Immature natural killer cell (primary cell): ENCODE measurements at regions not wholly inside any gene's neighbourhood (a gene's known extent, or its start where the extent isn't known, plus 50 kb on each side); places are given as distances from the start of the nearest gene placed in this dataset.

Source experiments
- DNase-seq, 3 donors: peaks; one replicate each; pipeline ENCODE4 v3.0.0; 2022; ENCODE audit warnings: mixed read lengths in 1 of 3
- H3K27ac Mint-ChIP-seq, 6 donors: one replicate each; pipeline ENCODE4 v1.8.0; 2020; ENCODE audit warnings: mixed read lengths in 6 of 6, mild to moderate bottlenecking in 5 of 6, inconsistent platforms in 4 of 6, moderate library complexity in 3 of 6
- H3K27me3 Mint-ChIP-seq, 3 donors: one replicate each; pipeline ENCODE4 v1.8.0; 2020 to 2021; ENCODE audit warnings: low read depth in 3 of 3, mild to moderate bottlenecking in 3 of 3, mixed read lengths in 3 of 3, moderate library complexity in 3 of 3, inconsistent platforms in 1 of 3
- H3K36me3 Mint-ChIP-seq, 3 donors: one replicate each; pipeline ENCODE4 v1.8.0; 2020; ENCODE audit warnings: mixed read lengths in 3 of 3, inconsistent platforms in 2 of 3, mild to moderate bottlenecking in 2 of 3
- H3K4me1 Mint-ChIP-seq, 2 donors: one replicate each; pipeline ENCODE4 v1.8.0; 2020; ENCODE audit warnings: inconsistent platforms in 2 of 2, mild to moderate bottlenecking in 2 of 2, mixed read lengths in 2 of 2, moderate library complexity in 1 of 2
- H3K4me3 Mint-ChIP-seq, 5 donors: one replicate each; pipeline ENCODE4 v1.8.0; 2020; ENCODE audit warnings: mild to moderate bottlenecking in 5 of 5, mixed read lengths in 5 of 5, inconsistent platforms in 3 of 5, moderate library complexity in 3 of 5
- H3K9me3 Mint-ChIP-seq, 6 donors: one replicate each; pipeline ENCODE4 v1.8.0; 2020; ENCODE audit warnings: mild to moderate bottlenecking in 6 of 6, mixed read lengths in 6 of 6, inconsistent platforms in 4 of 6, moderate library complexity in 3 of 6

DNA sequence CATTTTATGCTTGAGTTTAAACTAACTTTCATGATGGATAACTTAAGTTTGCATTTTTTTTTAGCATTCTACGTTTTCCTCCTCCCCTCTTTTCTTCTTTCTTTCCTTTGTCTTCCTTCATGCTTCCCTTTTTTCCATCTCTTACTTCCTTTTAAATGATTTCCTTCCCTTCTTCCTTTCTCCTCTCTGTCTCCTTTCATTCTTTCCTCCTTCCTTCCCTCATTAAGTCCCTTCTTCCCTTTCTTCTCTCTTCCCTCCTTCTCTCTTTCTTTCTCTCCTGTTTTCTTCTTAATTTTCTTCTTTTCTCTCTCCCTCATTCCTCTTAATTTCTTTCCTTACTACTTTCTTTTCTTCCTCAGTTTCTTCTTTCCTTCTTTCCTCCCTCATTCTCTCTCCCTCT, 376.0 kb downstream of the LRIG3 start:
- peaks cover 0 to 8% (median 5%) of the 10 kb centered on the region in 6 donors for H3K9me3 Mint-ChIP-seq
- DNase-seq: no peak
- no peak overlapping the region for H3K27ac Mint-ChIP-seq
- no peaks in the 10 kb centered on the region for H3K36me3 Mint-ChIP-seq
- no peaks in the 10 kb centered on the region for H3K4me1 Mint-ChIP-seq
- H3K27me3 Mint-ChIP-seq: peaks cover 0 to 7% (median 2%) of the 10 kb centered on the region in 3 donors
- no peak overlapping the region for H3K4me3 Mint-ChIP-seq

DNA sequence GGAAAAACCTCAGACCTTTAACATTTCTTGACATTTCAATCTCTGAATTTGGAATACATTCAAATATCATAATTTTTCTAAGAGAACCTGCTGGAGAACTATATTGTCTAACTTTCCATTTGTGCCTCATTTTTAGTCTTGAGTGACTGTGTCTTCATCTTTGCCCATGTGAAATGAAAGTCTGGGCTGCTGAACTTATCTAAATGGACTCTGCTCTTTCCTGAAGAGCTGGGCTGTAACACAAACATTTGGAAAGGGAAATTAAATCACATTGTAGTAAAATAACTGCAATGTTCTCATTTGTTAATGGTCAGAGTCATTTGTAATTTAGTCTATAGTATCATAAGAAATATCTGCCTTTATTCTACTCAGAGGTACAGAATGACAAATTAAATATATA, 373.1 kb downstream of the LRIG3 start:
- no peaks in the 10 kb centered on the region for H3K4me1 Mint-ChIP-seq
- no peak overlapping the region for H3K4me3 Mint-ChIP-seq
- H3K9me3 Mint-ChIP-seq: peaks cover 0 to 5% (median 4%) of the 10 kb centered on the region in 6 donors
- no peak for DNase-seq
- H3K36me3 Mint-ChIP-seq: no peaks in the 10 kb centered on the region
- peaks cover 0 to 3% (median 2%) of the 10 kb centered on the region in 3 donors for H3K27me3 Mint-ChIP-seq
- H3K27ac Mint-ChIP-seq: no peak overlapping the region

DNA sequence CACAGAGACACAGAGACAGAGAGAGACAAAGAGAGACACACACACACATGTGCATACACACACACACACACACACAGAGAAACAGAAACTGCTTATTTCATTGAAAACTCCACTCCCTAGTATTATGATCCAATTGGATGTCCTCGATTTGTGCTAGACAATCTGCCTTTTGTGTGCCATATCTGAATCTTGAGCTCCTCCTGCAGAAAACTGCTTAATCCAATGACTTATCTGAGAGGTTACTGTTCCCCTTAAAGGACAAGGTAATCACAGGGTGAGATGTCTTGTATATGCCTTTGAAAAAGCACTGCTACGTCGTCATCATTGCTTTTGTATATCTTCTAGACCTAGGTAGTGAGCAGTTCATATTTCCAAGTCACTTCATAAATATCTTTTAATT, 371.5 kb downstream of the LRIG3 start:
- Mint-ChIP-seq H3K36me3 (no peaks in the 10 kb centered on the region), H3K4me1 (no peaks in the 10 kb centered on the region), H3K27ac (no peak overlapping the region), H3K27me3 (peaks cover 0 to 3% (median 0%) of the 10 kb centered on the region in 3 donors), H3K9me3 (peaks cover 0 to 5% (median under 1%) of the 10 kb centered on the region in 6 donors), H3K4me3 (no peak overlapping the region)
- no peak for DNase-seq

DNA sequence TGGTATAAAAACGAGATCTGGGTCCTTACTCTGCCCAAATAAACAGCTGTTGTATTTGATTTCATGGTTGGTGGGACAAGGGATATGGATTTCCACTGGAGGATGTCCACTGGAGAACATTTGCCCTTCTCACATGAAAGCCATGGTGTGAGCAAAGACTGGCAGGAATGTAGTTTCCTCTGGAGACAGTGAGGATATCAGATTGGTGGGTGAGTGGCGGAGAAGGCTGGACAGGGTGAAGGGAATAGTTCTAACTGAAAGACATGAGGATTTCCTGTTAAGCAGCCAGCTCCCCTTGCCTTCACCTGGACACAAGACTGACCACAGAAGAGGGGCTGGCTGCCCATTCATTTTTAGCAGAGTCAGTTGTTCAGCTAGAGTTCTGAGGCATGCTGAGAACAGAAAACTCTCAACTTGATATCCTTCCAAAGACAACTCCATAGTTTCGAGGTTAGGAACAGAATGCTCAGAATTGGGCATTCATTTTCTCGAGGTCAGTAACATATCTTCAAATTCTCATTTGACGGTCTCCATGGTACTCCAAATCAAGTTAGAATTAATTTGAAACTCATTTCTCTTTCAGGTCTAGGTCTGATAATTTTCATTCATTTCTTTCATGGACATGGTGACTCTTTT, 365.7 kb downstream of the LRIG3 start:
- Mint-ChIP-seq H3K27me3 (peaks cover 0 to 1% (median 0%) of the 10 kb centered on the region in 3 donors), H3K4me3 (no peak overlapping the region), H3K27ac (no peak overlapping the region), H3K9me3 (peaks cover 0 to 6% (median 4%) of the 10 kb centered on the region in 6 donors), H3K36me3 (no peaks in the 10 kb centered on the region), H3K4me1 (no peaks in the 10 kb centered on the region)
- no peak for DNase-seq

DNA sequence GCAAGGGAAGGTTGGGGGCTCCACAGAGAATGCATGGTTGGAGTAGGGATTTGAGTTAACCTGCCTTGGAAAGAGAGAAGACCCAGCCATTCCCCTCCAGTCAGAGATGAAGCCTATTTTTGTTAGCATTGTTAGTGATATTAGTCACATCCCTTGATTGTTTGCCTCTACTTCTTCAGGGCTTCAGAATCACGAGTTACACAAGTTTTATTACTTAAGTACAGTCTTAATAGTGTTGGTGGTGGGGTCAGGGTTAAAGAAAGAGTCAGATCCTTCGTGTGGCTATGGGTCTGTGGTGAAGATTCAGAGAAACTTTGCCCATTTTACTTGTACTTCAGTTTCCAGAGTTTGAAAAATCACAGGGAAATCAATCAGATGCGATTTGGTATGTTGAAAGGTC, 363.1 kb downstream of the LRIG3 start:
- no peaks in the 10 kb centered on the region for H3K36me3 Mint-ChIP-seq
- peaks cover 0 to 10% (median 4%) of the 10 kb centered on the region in 6 donors for H3K9me3 Mint-ChIP-seq
- H3K27me3 Mint-ChIP-seq: peaks cover 0 to 1% (median 0%) of the 10 kb centered on the region in 3 donors
- no peak for DNase-seq
- no peak overlapping the region for H3K27ac Mint-ChIP-seq
- no peaks in the 10 kb centered on the region for H3K4me1 Mint-ChIP-seq
- H3K4me3 Mint-ChIP-seq: no peak overlapping the region

DNA sequence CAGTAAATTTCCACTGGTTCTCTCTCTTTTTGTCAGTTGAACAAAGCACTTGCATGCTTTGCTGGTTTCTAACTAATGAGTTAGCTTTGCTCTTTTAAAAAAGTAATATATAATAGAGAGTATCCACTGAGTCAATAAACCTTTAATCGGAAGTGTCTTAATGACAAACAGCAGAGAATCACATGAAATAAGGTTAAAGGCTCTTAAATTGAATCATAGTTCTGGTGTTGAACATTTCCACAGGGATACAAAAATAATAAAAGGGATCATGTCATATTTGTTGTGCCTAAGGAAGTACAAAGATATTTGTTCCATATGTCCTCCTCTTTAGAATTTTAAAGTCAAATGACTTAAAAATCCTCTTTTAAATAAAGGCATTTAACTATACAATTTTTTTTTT, 362.6 kb downstream of the LRIG3 start:
- Mint-ChIP-seq H3K36me3 (no peaks in the 10 kb centered on the region), H3K4me1 (no peaks in the 10 kb centered on the region), H3K4me3 (no peak overlapping the region), H3K9me3 (peaks cover 0 to 10% (median 4%) of the 10 kb centered on the region in 6 donors), H3K27me3 (peaks cover 0 to 1% (median 0%) of the 10 kb centered on the region in 3 donors), H3K27ac (no peak overlapping the region)
- DNase-seq: no peak

DNA sequence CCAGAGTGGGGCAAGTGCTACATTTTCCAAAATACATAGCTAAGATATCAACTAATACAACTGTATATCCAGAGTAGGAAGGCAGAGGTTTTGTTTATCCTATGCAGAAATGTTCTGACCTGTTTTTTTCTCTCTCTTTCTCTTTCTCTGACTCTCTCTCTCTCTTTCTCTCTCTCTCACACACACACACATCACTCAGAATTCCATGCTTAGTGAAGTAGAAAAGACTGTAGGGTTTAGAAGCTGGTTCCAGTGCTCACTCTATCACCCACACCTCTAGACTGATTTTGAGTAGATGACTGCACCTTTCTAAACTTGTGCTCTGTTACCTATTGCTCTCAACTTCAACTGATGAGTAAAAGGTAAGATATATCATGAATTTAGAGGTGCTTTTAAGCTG, 356.7 kb downstream of the LRIG3 start:
- Mint-ChIP-seq H3K27ac (no peak overlapping the region), H3K4me3 (no peak overlapping the region), H3K4me1 (no peaks in the 10 kb centered on the region), H3K36me3 (no peaks in the 10 kb centered on the region), H3K27me3 (peaks cover 0 to 4% (median 0%) of the 10 kb centered on the region in 3 donors), H3K9me3 (peaks cover 0 to 12% (median 5%) of the 10 kb centered on the region in 6 donors)
- DNase-seq: no peak

DNA sequence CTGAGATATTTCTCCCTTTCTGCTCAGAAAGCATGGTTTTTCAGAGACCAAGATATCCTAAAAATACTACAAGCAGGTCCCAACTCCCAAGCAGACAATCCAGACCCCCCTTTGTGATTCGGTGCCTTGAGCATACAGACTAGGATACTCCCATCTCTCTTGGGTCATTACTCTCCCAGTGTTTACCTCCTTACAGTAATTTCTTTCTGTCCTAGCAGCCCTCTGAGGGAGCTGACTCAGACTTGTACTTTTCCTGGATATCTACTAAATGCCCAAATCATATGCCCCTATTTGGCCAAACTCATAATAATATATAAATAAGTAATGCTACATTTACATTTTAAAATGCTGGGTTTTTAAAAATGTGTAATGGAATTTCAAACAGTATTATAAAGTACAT, 355.6 kb downstream of the LRIG3 start:
- no peak for DNase-seq
- H3K9me3 Mint-ChIP-seq: peaks cover 0 to 6% (median 2%) of the 10 kb centered on the region in 6 donors
- no peaks in the 10 kb centered on the region for H3K36me3 Mint-ChIP-seq
- H3K4me1 Mint-ChIP-seq: no peaks in the 10 kb centered on the region
- H3K27me3 Mint-ChIP-seq: peaks cover 0 to 4% (median 0%) of the 10 kb centered on the region in 3 donors
- no peak overlapping the region for H3K4me3 Mint-ChIP-seq
- H3K27ac Mint-ChIP-seq: no peak overlapping the region

DNA sequence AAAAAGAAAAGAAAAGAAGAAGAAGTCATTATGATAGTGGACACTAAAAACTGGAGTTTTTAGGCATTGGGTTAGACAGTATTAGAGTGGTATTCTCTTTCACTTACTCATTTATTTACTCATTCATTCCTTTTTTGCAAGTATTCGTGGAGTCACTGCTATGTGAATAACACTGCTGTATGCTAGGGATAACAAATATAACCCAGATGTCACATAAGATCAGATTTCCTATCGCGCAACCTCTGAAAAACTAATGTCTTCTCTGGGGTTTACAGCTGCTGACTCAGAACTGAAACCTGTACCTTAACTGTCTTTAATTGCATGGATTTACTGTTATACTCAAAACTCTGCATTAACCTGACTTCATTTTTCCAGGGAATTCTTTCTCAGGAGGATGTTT, 353.7 kb downstream of the LRIG3 start:
- H3K27me3 Mint-ChIP-seq: peaks cover 0 to 4% (median 0%) of the 10 kb centered on the region in 3 donors
- peaks cover 0 to 12% (median 2%) of the 10 kb centered on the region in 6 donors for H3K9me3 Mint-ChIP-seq
- no peak overlapping the region for H3K4me3 Mint-ChIP-seq
- H3K36me3 Mint-ChIP-seq: no peaks in the 10 kb centered on the region
- DNase-seq: no peak
- H3K27ac Mint-ChIP-seq: no peak overlapping the region
- no peaks in the 10 kb centered on the region for H3K4me1 Mint-ChIP-seq

DNA sequence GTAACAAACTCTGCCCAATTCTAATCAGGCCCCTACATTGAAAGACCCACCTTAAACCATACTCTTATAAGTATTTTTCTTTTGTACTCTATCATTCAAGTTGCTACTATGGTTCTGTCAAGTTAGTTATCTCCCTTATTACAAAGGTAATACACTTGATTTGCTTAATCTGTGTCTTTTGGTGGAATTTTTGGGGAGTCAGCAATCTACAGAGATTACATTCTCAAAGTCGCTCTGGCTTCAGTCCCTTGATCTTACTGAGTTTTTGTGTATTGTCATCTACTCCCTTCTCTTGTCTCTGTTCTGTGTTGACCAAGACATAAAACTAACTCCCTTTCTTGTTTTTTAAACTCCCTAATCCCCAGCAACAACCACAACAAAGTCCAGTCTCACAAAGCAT, 353.1 kb downstream of the LRIG3 start:
- no peaks in the 10 kb centered on the region for H3K36me3 Mint-ChIP-seq
- H3K9me3 Mint-ChIP-seq: peaks cover 0 to 12% (median under 1%) of the 10 kb centered on the region in 6 donors
- H3K27me3 Mint-ChIP-seq: peaks cover 0 to 4% (median 0%) of the 10 kb centered on the region in 3 donors
- H3K4me1 Mint-ChIP-seq: no peaks in the 10 kb centered on the region
- H3K27ac Mint-ChIP-seq: no peak overlapping the region
- H3K4me3 Mint-ChIP-seq: no peak overlapping the region
- no peak for DNase-seq

DNA sequence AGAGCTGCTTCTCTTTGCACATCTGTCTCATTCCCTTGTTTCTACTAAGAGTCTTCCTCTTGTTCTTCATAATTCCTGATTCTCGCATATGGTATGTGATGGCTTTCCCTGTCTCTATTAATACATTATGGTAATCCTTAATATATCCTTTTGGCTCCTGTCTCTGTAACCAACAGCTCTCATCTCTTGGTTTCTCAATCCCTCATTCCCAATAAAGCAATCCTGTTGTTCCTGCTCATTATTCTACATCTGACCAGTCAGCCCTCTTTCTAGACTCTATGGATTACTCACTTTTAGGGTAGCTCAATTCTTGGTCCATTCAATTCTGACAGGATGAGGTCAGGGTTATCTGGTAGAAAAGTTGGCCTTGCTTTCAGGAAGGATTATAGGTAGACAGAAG, 349.9 kb downstream of the LRIG3 start:
- Mint-ChIP-seq H3K4me3 (no peak overlapping the region), H3K4me1 (no peaks in the 10 kb centered on the region), H3K9me3 (peaks cover 0 to 12% (median 2%) of the 10 kb centered on the region in 6 donors), H3K27ac (no peak overlapping the region), H3K36me3 (no peaks in the 10 kb centered on the region), H3K27me3 (peaks cover 0 to 4% (median 0%) of the 10 kb centered on the region in 3 donors)
- no peak for DNase-seq

DNA sequence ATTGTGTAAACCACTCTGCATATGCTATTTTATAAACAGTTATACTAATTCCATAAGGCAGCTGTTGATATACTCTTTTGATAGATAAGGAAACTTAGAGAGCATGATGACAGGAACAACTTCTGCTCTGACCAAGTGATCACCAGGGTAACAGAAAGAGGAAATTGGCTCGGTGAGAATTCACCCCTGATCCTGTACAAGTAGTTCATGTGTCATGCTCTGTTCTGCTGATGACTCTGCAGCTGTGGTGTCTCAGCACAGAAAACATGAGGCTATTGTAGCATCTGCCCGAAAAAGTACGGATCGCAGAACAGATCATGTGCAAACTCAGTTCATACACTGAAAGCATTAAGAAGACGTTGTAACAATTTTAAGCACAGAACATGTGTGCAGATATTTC, 345.0 kb downstream of the LRIG3 start:
- Mint-ChIP-seq H3K27me3 (no peaks in the 10 kb centered on the region), H3K4me1 (no peaks in the 10 kb centered on the region), H3K4me3 (no peak overlapping the region), H3K27ac (no peak overlapping the region), H3K9me3 (peaks cover 0 to 10% (median 3%) of the 10 kb centered on the region in 6 donors), H3K36me3 (no peaks in the 10 kb centered on the region)
- DNase-seq: no peak

DNA sequence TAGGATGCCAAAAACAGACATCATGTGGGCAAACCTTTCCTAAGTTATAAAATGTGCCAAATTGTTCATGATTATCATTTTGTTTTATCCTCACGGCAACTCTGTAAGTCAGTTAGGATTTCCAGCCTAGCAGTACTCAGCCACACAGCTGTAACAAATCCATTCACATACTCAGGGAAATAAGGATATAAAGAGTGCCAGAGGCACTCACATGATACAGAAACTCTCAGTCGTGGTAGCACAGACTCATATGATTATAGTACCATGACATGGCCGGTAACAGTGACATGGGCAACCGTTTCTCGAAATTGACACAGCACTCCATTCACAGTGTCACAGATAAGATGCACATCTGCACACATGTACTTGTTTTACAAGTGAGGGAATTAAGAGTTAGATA, 344.2 kb downstream of the LRIG3 start:
- Mint-ChIP-seq H3K4me3 (no peak overlapping the region), H3K36me3 (no peaks in the 10 kb centered on the region), H3K27ac (no peak overlapping the region), H3K9me3 (peaks cover 0 to 6% (median 3%) of the 10 kb centered on the region in 6 donors), H3K4me1 (no peaks in the 10 kb centered on the region), H3K27me3 (no peaks in the 10 kb centered on the region)
- no peak for DNase-seq

DNA sequence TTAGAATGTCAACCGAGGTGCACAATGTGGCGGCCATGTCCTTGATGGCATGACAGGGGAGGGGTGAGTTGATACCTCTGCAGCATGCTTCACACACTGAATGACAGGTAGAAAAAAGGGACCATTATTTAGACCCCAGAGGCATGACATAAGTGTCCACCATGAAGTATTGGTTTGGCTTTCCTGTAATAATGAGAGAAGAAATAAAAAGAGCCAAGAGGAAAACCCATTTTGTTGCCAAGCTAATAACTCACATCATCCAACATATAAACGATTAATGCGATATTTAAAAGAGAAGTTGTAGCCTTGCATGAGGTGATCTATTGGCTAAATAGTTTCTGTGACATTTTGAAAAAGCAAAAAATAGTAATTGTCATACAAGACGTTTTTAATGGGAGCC, 343.4 kb downstream of the LRIG3 start:
- H3K27ac Mint-ChIP-seq: no peak overlapping the region
- no peaks in the 10 kb centered on the region for H3K36me3 Mint-ChIP-seq

DNA sequence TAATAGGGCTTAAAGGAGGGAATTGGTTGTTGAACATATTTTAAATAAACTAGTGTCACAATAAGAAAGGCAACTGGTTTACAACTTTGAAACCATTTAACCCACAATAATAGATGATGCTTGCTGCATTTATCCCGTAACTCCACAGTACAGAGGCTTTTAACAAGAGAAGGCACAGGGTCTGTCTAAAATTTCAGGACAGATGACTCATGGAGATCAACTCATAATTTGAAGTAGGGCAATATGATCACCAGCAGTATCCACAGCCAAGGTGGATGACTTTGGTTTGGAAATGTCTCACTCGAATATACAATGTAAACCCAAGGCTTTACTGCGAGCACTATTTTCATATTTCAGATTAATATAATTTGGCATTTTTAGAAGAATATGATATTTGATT, 340.2 kb downstream of the LRIG3 start:
- DNase-seq: no peak
- Mint-ChIP-seq H3K4me1 (no peaks in the 10 kb centered on the region), H3K36me3 (no peaks in the 10 kb centered on the region), H3K27me3 (no peaks in the 10 kb centered on the region), H3K27ac (no peak overlapping the region), H3K9me3 (peaks cover 0 to 13% (median 3%) of the 10 kb centered on the region in 6 donors), H3K4me3 (no peak overlapping the region)

More for the DNA sequence above, 343.4 kb downstream of the LRIG3 start:
- no peak for DNase-seq
- H3K9me3 Mint-ChIP-seq: peaks cover 0 to 7% (median 3%) of the 10 kb centered on the region in 6 donors
- H3K4me3 Mint-ChIP-seq: no peak overlapping the region
- H3K27me3 Mint-ChIP-seq: no peaks in the 10 kb centered on the region
- H3K4me1 Mint-ChIP-seq: no peaks in the 10 kb centered on the region
